ENCODE measurements at regions not wholly inside any gene's neighbourhood (a gene's known extent, or its start where the extent isn't known, plus 50 kb on each side); places are given as distances from the start of the nearest gene placed in this dataset.
"Not testable (repeated sequence)": the region's sequence is repeated elsewhere in the genome, so short reads cannot be mapped to it uniquely, and the experiment has no call there.

DNA sequence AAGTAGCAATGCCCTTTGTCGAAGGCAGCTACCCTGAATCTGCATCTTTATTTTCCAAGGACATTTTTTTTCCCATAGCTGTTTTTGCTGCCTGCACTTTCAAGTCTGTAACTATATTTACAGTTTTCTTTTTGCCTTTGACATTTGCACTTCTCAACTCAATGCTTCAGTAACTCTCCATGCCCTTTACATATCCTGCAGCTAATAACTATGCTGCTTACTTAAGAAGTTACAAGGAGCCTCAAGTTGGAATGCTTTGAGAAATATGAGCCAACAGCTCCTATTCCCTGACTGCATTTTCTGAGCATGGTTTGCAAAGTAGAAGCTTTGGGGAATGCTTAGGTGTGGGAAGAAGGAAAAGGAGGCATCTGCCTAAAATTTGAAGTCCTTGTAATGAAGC lies 194.8 kb upstream of the TRPC7 start (continued):
- TF ChIP-seq, protein P1, sequence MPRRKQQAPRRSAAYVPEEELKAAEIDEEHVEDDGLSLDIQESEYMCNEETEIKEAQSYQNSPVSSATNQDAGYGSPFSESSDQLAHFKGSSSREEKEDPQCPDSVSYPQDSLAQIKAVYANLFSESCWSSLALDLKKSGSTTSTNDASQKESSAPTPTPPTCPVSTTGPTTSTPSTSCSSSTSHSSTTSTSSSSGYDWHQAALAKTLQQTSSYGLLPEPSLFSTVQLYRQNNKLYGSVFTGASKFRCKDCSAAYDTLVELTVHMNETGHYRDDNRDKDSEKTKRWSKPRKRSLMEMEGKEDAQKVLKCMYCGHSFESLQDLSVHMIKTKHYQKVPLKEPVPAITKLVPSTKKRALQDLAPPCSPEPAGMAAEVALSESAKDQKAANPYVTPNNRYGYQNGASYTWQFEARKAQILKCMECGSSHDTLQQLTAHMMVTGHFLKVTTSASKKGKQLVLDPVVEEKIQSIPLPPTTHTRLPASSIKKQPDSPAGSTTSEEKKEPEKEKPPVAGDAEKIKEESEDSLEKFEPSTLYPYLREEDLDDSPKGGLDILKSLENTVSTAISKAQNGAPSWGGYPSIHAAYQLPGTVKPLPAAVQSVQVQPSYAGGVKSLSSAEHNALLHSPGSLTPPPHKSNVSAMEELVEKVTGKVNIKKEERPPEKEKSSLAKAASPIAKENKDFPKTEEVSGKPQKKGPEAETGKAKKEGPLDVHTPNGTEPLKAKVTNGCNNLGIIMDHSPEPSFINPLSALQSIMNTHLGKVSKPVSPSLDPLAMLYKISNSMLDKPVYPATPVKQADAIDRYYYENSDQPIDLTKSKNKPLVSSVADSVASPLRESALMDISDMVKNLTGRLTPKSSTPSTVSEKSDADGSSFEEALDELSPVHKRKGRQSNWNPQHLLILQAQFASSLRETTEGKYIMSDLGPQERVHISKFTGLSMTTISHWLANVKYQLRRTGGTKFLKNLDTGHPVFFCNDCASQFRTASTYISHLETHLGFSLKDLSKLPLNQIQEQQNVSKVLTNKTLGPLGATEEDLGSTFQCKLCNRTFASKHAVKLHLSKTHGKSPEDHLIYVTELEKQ (tag by site-specific recombination; IDR thresholded peaks at IDR 0.05; ENCODE audit: borderline replicate concordance) = no peak
- TF ChIP-seq, protein P2, sequence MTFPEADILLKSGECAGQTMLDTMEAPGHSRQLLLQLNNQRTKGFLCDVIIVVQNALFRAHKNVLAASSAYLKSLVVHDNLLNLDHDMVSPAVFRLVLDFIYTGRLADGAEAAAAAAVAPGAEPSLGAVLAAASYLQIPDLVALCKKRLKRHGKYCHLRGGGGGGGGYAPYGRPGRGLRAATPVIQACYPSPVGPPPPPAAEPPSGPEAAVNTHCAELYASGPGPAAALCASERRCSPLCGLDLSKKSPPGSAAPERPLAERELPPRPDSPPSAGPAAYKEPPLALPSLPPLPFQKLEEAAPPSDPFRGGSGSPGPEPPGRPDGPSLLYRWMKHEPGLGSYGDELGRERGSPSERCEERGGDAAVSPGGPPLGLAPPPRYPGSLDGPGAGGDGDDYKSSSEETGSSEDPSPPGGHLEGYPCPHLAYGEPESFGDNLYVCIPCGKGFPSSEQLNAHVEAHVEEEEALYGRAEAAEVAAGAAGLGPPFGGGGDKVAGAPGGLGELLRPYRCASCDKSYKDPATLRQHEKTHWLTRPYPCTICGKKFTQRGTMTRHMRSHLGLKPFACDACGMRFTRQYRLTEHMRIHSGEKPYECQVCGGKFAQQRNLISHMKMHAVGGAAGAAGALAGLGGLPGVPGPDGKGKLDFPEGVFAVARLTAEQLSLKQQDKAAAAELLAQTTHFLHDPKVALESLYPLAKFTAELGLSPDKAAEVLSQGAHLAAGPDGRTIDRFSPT (tag by site-specific recombination; IDR thresholded peaks at IDR 0.05) = no peak
- TF ChIP-seq, protein P3, sequence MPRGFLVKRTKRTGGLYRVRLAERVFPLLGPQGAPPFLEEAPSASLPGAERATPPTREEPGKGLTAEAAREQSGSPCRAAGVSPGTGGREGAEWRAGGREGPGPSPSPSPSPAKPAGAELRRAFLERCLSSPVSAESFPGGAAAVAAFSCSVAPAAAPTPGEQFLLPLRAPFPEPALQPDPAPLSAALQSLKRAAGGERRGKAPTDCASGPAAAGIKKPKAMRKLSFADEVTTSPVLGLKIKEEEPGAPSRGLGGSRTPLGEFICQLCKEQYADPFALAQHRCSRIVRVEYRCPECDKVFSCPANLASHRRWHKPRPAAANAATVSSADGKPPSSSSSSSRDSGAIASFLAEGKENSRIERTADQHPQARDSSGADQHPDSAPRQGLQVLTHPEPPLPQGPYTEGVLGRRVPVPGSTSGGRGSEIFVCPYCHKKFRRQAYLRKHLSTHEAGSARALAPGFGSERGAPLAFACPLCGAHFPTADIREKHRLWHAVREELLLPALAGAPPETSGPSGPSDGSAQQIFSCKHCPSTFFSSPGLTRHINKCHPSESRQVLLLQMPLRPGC (tag by site-specific recombination; IDR thresholded peaks at IDR 0.05) = no peak
- TF ChIP-seq ZSCAN23 (tag by site-specific recombination; IDR thresholded peaks at IDR 0.05) = no peak
- no peak for TF ChIP-seq ZNF350 (tag by site-specific recombination; IDR thresholded peaks at IDR 0.05)

DNA sequence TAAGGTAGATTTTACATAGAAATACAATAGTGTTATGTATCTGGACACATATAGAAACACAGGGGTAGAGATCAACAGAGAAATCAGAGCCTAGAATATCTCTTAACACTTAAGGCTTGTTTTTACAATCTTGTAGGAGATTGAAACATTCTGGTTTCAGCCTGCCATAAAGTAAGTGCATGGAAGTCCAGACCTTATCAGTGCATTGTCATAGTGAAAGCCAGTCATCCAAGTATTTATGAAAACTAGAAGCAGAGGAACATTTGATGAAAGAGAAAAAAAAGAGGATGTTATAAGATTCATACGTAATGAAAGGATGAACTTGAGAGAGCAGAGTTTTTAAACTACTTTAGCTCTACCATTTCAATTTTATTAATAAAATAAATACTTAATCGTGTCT lies 194.3 kb upstream of the TRPC7 start:
- no peak overlapping the region for H3K27ac ChIP-seq (ENCODE audit: extremely low read depth, low read depth, low read length)
- H3K9me3 ChIP-seq (ENCODE audit: control insufficient read depth, insufficient read depth, low read depth, low read length) = no peaks in the 10 kb centered on the region
- ChIA-PET CTCF (interaction anchor here (0.7 kb wide), 1 partner anchor 210 kb away, joined by 3 read pairs; no protein-coding TSS in a partner anchor), POLR2A (no interaction called here)
- TF ChIP-seq, protein P2 (tag by site-specific recombination; IDR thresholded peaks at IDR 0.05) = no peak
- TF ChIP-seq, protein P4, sequence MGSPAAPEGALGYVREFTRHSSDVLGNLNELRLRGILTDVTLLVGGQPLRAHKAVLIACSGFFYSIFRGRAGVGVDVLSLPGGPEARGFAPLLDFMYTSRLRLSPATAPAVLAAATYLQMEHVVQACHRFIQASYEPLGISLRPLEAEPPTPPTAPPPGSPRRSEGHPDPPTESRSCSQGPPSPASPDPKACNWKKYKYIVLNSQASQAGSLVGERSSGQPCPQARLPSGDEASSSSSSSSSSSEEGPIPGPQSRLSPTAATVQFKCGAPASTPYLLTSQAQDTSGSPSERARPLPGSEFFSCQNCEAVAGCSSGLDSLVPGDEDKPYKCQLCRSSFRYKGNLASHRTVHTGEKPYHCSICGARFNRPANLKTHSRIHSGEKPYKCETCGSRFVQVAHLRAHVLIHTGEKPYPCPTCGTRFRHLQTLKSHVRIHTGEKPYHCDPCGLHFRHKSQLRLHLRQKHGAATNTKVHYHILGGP (tag by site-specific recombination; IDR thresholded peaks at IDR 0.05) = no peak
- TF ChIP-seq HOXC10 (CRISPR knock-in tag; IDR thresholded peaks at IDR 0.05) (no peak), ZBTB7A (tag by site-specific recombination; IDR thresholded peaks at IDR 0.05; ENCODE audit: low read depth) (no peak), ZBTB1 (tag by site-specific recombination; IDR thresholded peaks at IDR 0.05) (no peak), ZNF501 (tag by site-specific recombination; IDR thresholded peaks at IDR 0.05) (no peak), GLI4 (tag by site-specific recombination; IDR thresholded peaks at IDR 0.05) (no peak)
- TF ChIP-seq, protein P5, sequence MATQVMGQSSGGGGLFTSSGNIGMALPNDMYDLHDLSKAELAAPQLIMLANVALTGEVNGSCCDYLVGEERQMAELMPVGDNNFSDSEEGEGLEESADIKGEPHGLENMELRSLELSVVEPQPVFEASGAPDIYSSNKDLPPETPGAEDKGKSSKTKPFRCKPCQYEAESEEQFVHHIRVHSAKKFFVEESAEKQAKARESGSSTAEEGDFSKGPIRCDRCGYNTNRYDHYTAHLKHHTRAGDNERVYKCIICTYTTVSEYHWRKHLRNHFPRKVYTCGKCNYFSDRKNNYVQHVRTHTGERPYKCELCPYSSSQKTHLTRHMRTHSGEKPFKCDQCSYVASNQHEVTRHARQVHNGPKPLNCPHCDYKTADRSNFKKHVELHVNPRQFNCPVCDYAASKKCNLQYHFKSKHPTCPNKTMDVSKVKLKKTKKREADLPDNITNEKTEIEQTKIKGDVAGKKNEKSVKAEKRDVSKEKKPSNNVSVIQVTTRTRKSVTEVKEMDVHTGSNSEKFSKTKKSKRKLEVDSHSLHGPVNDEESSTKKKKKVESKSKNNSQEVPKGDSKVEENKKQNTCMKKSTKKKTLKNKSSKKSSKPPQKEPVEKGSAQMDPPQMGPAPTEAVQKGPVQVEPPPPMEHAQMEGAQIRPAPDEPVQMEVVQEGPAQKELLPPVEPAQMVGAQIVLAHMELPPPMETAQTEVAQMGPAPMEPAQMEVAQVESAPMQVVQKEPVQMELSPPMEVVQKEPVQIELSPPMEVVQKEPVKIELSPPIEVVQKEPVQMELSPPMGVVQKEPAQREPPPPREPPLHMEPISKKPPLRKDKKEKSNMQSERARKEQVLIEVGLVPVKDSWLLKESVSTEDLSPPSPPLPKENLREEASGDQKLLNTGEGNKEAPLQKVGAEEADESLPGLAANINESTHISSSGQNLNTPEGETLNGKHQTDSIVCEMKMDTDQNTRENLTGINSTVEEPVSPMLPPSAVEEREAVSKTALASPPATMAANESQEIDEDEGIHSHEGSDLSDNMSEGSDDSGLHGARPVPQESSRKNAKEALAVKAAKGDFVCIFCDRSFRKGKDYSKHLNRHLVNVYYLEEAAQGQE (tag by site-specific recombination; IDR thresholded peaks at IDR 0.05) = no peak
- no peaks in the 10 kb centered on the region for H3K36me3 ChIP-seq (ENCODE audit: control insufficient read depth in 2 of 2, insufficient read depth in 1 of 2, low read length in 2 of 2)
- no peak overlapping the region for H3K4me3 ChIP-seq (ENCODE audit: low read depth, low read length)
- no peaks in the 10 kb centered on the region for H3K4me1 ChIP-seq (ENCODE audit: control insufficient read depth, insufficient read depth, low read length)

DNA sequence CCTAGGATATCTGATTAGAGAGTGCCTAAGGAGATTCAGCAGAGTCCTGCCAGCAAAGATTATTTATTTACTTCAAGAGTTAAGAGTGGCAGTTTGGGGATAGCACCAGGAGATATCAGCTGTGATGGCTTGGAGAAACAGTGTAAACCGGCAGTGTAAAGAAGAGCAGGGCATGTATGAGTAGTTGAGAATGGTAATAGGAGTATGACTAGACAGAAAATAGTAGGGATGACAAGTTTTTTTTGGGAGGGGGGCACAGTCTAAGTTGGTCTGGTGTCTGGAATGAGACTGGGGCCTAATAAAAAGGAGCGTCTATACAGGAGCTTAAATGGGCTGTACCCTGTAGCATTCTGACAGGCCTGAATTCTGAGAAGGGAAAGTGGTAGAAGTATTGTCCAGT lies 181.8 kb upstream of the TRPC7 start:
- H3K27ac ChIP-seq (ENCODE audit: extremely low read depth, low read depth, low read length); H3K36me3 ChIP-seq (ENCODE audit: control insufficient read depth in 2 of 2, insufficient read depth in 1 of 2, low read length in 2 of 2); POLR2A ChIA-PET; H3K4me3 ChIP-seq (ENCODE audit: low read depth, low read length); H3K9me3 ChIP-seq (ENCODE audit: control insufficient read depth, insufficient read depth, low read depth, low read length); CTCF ChIA-PET; H3K4me1 ChIP-seq (ENCODE audit: control insufficient read depth, insufficient read depth, low read length): not testable (repeated sequence)

DNA sequence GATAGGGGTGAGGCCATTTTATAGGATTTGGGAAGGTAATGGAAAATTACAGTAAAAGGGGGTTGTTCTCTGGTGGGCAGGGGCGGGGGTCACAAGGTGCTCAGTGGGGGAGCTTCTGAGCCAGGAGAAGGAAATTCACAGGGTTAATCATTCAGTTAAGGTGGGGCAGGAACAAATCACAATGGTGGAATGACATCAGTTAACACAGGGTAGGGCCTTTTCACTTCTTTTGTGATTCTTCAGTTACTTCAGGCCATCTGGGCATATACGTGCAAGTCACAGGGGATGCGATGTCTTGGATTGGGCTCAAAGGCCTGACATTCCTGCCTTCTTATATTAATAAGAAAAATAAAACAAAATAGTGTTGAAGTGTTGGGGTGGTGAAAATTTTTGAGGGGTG lies 181.1 kb upstream of the TRPC7 start:
- CTCF ChIA-PET; H3K4me1 ChIP-seq (ENCODE audit: control insufficient read depth, insufficient read depth, low read length); H3K27ac ChIP-seq (ENCODE audit: extremely low read depth, low read depth, low read length); H3K4me3 ChIP-seq (ENCODE audit: low read depth, low read length); H3K9me3 ChIP-seq (ENCODE audit: control insufficient read depth, insufficient read depth, low read depth, low read length); POLR2A ChIA-PET; H3K36me3 ChIP-seq (ENCODE audit: control insufficient read depth in 2 of 2, insufficient read depth in 1 of 2, low read length in 2 of 2): not testable (repeated sequence)

Measured in HEK293 (cell line).